MCF 10A (cell line): ENCODE measurements at regions not wholly inside any gene's neighbourhood (a gene's known extent, or its start where the extent isn't known, plus 50 kb on each side); places are given as distances from the start of the nearest gene placed in this dataset.
A peak's percentile ranks its signal among the peaks of the same experiment; 100 is the strongest.

Source experiments
- BruUV-seq: library from RNA; stranded (reverse); fragments of 400-500 nt; replicated peaks from 2 replicates; lab custom pipeline; 2021; lab: Mats Ljungman, UMichigan
- CTCF ChIA-PET: fragments of 300-600 bp; sonication (Branson Sonifier 250); formaldehyde crosslinking; extraction: SDS; loops from one replicate; lab custom pipeline; 2021; ENCODE audit warnings: antibody characterized with exemption, inconsistent platforms; lab: Yijun Ruan, JAX
- POLR2A ChIA-PET: fragments of 300-600, 350-650 bp; sonication (Branson Sonifier 250); formaldehyde crosslinking; extraction: SDS; loops from one replicate; lab custom pipeline; 2020; ENCODE audit warnings: antibody characterized with exemption, inconsistent platforms; lab: Yijun Ruan, JAX
- DNase-seq: peaks from one replicate; pipeline ENCODE4 v3.0.0-alpha.2; 2018; ENCODE audit not compliant: unreplicated experiment
- H3K27ac Mint-ChIP-seq: one replicate; pipeline ENCODE4 v1.8.0; 2022; ENCODE audit warnings: mild to moderate bottlenecking, low read depth, mixed read lengths; ENCODE audit not compliant: unreplicated experiment
- H3K27me3 Mint-ChIP-seq: one replicate; pipeline ENCODE4 v1.8.0; 2022; ENCODE audit warnings: mixed read lengths; ENCODE audit not compliant: insufficient read depth, unreplicated experiment
- H3K36me3 Mint-ChIP-seq: one replicate; pipeline ENCODE4 v1.8.0; 2022; ENCODE audit warnings: mild to moderate bottlenecking, moderate library complexity, mixed read lengths; ENCODE audit not compliant: insufficient read depth, unreplicated experiment
- H3K4me1 Mint-ChIP-seq: one replicate; pipeline ENCODE4 v1.8.0; 2022; ENCODE audit warnings: mixed read lengths; ENCODE audit not compliant: insufficient read depth, unreplicated experiment
- H3K4me3 Mint-ChIP-seq: one replicate; pipeline ENCODE4 v1.8.0; 2022; ENCODE audit warnings: mild to moderate bottlenecking, moderate library complexity, mixed read lengths; ENCODE audit not compliant: unreplicated experiment
- H3K9me3 Mint-ChIP-seq: one replicate; pipeline ENCODE4 v1.8.0; 2022; ENCODE audit warnings: mixed read lengths; ENCODE audit not compliant: unreplicated experiment
- intact Hi-C: fragments of 100-400 bp; cut with micrococcal nuclease; formaldehyde crosslinking; loops from 2 replicates; pipeline ENCODE4 v1.14.1; 2022
- TF ChIP-seq, protein P1 (sequence below): fragments of 200-600 bp; IDR thresholded peaks from one replicate; pipeline ENCODE4 v1.8.0; 2022; ENCODE audit warnings: antibody characterized with exemption, mild to moderate bottlenecking; ENCODE audit not compliant: unreplicated experiment

DNA sequence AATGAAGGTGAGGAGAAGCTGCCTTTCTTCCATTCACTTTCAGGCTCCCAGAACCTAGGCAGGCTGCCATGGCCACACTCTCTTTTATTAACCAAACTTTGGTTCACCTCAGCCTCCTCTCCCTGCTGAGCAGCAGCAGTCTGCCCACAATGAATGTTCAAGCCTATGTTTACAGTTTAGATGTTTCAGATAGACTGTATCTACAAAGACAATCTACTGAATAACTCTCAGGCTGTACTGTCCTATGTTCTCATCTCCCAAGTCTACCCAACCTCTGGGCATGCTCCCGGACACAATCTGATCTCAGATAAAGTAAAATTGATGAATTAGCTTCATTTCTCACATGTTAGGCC, 59.2 kb upstream of the TMEM164 start:
- ChIA-PET CTCF (interaction anchor here (1.0 to 1.1 kb wide), 2 partner anchors 11 to 83 kb away, joined by 3 to 4 read pairs; no protein-coding TSS in a partner anchor), POLR2A (interaction anchor here (1.2 kb wide), 1 partner anchor 61 kb away, joined by 4 read pairs; no protein-coding TSS in a partner anchor)
- intact Hi-C loops = no loop called here
- no peak overlapping the region for H3K4me3 Mint-ChIP-seq
- no peaks in the 10 kb centered on the region for H3K9me3 Mint-ChIP-seq
- TF ChIP-seq, protein P1, sequence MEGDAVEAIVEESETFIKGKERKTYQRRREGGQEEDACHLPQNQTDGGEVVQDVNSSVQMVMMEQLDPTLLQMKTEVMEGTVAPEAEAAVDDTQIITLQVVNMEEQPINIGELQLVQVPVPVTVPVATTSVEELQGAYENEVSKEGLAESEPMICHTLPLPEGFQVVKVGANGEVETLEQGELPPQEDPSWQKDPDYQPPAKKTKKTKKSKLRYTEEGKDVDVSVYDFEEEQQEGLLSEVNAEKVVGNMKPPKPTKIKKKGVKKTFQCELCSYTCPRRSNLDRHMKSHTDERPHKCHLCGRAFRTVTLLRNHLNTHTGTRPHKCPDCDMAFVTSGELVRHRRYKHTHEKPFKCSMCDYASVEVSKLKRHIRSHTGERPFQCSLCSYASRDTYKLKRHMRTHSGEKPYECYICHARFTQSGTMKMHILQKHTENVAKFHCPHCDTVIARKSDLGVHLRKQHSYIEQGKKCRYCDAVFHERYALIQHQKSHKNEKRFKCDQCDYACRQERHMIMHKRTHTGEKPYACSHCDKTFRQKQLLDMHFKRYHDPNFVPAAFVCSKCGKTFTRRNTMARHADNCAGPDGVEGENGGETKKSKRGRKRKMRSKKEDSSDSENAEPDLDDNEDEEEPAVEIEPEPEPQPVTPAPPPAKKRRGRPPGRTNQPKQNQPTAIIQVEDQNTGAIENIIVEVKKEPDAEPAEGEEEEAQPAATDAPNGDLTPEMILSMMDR = no peak
- H3K36me3 Mint-ChIP-seq = no peaks in the 10 kb centered on the region
- BruUV-seq = no TSS peak
- no peaks in the 10 kb centered on the region for H3K4me1 Mint-ChIP-seq
- peaks cover 68% of the 10 kb centered on the region for H3K27me3 Mint-ChIP-seq
- DNase-seq = no peak
- H3K27ac Mint-ChIP-seq = no peak overlapping the region

DNA sequence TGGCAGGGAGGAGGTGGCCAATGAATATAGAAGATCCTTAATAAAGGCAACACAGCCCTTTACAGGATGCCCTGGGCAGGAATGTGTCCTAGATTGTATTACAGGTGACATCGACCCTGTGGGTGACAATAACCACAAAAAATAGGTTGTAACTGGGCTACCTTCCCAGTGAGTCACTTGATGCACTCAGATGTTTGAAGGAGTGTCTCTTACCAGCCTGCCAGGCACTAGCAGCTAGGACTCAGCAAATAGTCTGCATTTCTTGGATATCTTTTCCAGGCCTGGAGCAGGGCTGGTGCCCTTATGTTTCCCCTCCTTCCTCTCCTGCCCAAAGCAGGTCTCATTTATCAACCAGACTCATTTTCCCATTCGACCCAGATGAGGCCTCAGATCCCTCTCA, 50.9 kb upstream of the TMEM164 start:
- TF ChIP-seq, protein P1 = no peak
- DNase-seq = peak; percentile 24
- ChIA-PET POLR2A (interaction anchor here (1.2 to 1.6 kb wide), 2 partner anchors 14 to 54 kb away, joined by 6 read pairs; no protein-coding TSS in a partner anchor), CTCF (interaction anchor here (1.0 kb wide), 1 partner anchor 13 kb away, joined by 3 read pairs; no protein-coding TSS in a partner anchor)
- Mint-ChIP-seq H3K36me3 (no peaks in the 10 kb centered on the region), H3K27ac (no peak overlapping the region), H3K9me3 (no peaks in the 10 kb centered on the region), H3K27me3 (peaks cover 62% of the 10 kb centered on the region), H3K4me3 (no peak overlapping the region), H3K4me1 (peaks cover 17% of the 10 kb centered on the region)
- no TSS peak for BruUV-seq
- intact Hi-C loops = no loop called here

DNA sequence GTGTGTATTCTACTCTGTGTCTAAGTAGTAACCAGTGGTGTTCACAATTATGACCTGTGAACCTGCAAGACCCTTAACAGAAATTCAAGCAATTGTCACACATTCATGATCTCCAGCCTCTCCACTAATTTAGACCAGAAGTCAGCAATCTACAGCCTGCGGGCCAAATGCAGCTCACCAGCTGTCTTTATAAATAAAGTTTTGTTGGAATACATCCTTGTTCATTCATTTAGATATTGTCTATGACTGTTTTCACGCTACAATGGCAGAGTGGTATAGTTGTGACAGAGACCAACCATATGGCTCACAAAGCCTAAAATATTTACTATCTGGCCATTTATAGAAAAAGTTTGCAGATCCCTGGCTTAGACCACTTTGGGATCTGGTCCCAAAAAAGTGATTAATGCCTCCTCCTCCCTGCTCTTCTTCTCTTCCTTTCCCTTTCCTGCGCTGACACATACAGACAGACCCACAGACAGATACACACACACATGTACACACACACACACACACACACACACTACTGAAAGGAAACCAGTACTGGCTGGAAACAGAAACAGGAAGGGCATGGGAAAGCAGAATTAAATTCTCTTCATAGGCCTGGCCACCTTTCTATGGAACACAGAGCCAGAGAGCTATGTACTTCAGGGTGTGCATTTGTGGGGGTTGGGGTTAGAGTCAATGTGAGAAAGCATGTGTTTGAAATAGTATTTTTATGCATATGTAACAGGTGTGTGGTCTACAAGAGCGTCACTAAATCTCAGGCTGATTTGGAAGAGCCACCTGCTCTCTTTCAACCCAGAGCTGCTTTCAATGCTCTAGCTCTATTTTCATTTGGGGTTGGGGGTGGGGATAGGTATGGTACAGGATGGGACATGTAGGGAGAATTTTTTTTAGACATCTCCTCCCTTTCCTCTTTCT, 49.7 kb upstream of the TMEM164 start:
- TF ChIP-seq, protein P1 = no peak

More for the DNA sequence above, 49.7 kb upstream of the TMEM164 start:
- no TSS peak for BruUV-seq
- H3K27ac Mint-ChIP-seq = no peak overlapping the region
- no peaks in the 10 kb centered on the region for H3K9me3 Mint-ChIP-seq
- intact Hi-C loops = no loop called here
- peaks cover 17% of the 10 kb centered on the region for H3K4me1 Mint-ChIP-seq
- no peak for DNase-seq
- H3K36me3 Mint-ChIP-seq = no peaks in the 10 kb centered on the region
- POLR2A ChIA-PET = interaction anchor here (0.7 to 3.0 kb wide), 6 partner anchors 9 to 381 kb away, joined by 3 to 16 read pairs (median 6); partner anchors contain the start of gene TMEM164
- CTCF ChIA-PET = interaction anchor here (0.7 to 1.0 kb wide), 4 partner anchors 12 to 453 kb away, joined by 3 to 6 read pairs (median 4); no protein-coding TSS in a partner anchor
- no peak overlapping the region for H3K4me3 Mint-ChIP-seq
- H3K27me3 Mint-ChIP-seq = peaks cover 64% of the 10 kb centered on the region
